NCI-H2196 (cell line): ENCODE measurements at regions not wholly inside any gene's neighbourhood (a gene's known extent, or its start where the extent isn't known, plus 50 kb on each side); places are given as distances from the start of the nearest gene placed in this dataset.
A peak's percentile ranks its signal among the peaks of the same experiment; 100 is the strongest.
"Not testable (repeated sequence)": the region's sequence is repeated elsewhere in the genome, so short reads cannot be mapped to it uniquely, and the experiment has no call there.

Source experiments
- DNase-seq: peaks from one replicate; lab custom pipeline; 2025; ENCODE audit not compliant: unreplicated experiment; lab: John Stamatoyannopoulos, UW

DNA sequence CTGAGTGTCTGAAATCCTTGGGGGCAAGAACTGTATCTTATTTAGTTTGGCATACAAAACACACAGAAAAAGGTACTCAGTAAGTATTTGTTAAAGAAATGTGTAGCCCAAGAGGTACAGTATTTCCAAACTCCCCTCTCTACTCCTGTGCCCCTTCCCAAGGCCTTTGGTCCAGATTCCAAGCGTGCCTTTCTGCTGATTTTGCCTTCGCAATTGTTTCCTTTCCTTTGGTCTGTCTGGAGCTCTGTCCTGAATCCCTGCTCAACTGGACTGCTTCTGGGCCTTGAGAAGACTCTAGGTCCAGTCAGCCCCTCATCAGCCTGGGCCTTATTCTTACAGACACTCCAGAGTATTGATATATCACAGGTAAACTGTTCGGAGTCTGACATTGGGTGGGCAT lies 122.2 kb upstream of the SYNCRIP start:
- no peak for DNase-seq

DNA sequence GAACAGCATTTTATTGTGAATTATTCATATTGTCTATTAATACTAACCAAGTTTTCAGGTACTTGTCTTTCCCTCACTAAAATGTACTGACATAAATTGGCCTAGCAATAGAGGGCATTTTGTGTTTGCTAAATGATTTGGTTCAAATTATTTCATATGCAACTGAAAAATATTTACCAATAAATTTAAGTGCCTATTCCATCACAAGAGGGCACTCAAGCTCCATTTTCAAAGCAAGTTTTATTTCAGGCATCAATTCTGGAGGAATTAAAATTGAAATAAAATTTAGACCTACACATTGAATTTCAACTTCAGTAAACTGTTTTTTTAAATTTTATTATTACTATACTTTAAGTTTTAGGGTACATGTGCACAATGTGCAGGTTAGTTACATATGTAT lies 114.3 kb upstream of the SYNCRIP start:
- peak; percentile 42 for DNase-seq

DNA sequence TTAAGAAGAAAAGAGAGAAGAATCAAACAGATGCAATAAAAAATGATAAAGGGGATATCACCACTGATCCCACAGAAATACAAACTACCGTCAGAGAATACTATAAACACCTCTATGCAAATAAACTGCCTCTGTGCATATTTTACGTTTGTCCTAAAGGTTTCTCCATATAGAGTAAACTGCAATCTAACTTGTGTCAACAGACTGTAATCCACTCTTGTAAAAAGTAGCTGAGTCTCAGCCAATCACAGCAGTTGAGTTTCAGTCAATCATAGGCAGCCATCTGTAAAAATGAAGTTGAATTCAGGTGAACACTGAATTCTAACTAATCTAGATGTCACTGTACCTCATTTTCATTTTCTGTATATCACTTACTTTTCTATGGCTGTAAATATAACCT lies 112.2 kb upstream of the SYNCRIP start:
- no peak for DNase-seq

DNA sequence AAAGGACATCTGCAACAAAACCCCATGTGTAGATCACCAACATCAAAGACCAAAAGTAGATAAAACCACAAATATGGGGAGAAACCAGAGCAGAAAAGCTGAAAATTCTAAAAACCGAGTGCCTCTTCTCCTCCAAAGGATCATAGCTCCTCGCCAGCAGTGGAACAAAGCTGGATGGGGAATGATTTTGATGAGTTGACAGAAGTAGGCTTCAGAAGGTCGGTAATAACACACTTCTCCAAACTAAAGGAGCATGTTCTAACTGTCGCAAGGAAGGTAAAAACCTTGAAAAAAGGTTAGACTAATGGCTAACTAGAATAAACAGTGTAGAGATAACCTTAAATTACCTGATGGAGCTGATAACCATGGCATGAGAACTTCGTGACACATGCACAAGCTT lies 109.9 kb upstream of the SYNCRIP start:
- no peak for DNase-seq

DNA sequence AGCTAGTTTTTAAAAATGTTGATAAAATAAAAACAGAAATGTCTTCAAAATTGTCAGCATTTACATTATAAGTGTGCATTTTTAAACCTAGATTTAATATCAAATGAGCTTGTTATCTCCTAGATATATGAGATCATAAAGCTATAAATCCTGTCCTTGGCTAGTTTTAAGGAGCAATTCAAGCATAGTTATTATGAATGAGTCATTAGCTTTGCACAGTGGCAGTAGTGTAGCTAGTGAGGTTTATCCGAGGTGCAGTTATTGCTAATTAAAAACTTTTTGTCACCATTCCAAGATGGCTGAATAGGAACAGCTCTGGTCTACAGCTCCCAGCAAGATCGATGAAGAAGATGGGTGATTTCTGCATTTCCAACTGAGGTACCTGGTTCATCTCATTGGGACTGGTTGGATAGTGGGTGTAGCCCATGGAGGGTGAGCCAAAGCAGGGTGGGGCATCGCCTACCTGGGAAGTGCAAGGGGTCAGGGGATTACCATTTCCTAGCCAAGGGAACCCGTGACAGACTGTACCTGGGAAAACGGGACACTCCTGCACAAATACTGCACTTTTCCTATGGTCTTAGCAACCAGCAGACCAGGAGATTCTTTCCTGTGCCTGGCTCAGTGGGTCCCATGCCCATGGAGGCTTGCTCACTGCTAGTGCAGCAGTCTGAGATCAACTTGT lies 108.8 kb upstream of the SYNCRIP start:
- DNase-seq: no peak

DNA sequence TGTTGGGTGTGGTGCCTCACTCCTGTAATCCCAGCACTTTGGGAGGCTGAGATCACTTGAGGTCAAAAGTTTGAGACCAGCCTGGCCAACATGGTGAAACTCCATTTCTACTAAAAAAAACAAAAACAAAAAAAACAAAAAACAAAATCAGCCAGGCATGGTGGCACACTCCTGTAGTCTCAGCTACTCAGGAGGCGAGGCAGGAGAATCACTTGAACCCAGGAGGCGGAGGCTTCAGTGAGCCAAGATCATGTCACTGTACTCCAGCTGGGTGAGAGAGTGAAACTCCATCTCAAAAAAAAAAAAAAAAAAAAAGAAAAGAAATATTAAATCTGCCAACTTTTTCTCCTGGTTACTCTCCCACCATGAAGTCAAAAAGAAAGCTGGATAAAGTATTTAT lies 107.5 kb upstream of the SYNCRIP start:
- not testable (repeated sequence) for DNase-seq

DNA sequence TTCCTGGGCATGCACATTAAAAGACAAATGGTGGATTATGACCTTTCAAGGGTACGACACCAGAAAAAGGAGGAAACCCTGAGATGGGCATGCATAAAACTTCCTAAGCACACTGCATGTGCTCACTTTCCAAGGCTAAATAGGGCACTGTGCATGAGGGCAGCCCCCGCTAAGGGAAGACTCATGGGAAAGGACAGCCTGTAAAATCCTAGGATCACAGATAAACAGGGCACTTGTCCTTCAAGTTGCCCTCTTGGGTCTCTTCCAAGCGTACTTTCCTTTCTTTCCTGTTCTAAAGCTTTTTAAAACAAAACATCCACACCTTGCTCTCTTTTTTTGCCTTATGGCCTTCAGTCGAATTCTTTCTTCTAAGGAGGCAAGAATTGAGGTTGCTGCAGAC lies 106.5 kb upstream of the SYNCRIP start:
- no peak for DNase-seq

DNA sequence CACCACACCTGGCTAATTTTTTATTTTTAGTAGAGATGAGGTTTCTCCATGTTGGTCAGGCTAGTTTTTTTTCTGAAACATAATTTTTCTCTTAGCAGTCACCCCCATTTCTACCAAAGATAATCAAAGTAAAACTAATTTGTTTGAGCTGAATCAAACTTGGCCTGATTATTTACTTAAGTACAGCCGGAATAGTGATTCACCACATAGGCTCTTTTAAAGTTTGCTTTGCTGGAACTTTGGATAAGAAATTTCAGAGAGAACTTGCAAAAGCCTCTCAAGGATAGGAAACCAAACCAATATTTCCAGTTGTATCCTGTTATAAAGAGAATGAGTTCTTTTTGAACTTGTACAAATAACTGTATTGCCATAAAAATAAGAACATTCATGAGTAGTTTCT lies 105.0 kb upstream of the SYNCRIP start:
- no peak for DNase-seq

DNA sequence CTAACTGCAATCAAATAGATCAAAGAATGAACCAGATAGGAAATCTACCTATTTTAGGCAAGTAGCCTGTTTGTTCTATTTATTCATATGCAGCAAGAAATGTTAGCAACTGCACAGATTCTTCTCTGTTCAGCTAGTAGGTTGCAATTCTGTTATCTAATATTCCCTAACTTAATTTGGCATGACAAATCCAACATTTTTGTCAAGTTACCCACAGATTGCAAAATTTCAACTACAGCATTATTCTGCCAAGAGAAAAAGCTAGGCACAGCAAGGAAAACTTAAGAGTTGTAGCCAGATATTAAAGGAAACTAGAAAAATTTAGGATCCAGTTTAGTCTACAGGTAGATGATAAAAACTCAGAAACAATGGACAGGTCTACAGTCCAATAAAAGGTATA lies 104.4 kb upstream of the SYNCRIP start:
- no peak for DNase-seq

DNA sequence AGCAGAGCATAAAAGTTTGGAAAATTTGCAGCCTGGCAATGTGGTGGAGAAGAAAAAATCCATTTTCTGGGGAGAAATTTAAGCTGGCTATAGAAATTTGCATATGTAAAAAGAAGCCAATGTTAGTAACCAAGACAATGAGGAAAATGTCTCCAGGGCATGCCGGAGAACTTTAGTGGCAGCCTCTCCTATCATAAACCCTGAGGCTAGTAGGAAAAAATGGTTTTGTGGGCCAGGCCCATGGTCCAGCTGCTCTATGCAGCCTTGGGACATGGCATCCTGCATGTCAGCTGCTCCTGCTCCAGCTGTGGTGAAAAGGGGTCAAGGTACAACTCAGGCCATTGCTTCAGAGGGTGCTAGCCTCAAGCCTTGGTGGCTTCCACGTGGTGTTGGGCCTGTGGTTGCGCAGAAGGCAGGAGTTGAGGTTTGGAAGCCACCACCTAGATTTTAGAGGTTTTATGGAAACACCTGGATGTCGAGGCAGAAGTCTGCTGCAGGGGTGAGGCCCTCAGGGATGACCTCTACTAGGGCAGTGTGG lies 101.8 kb upstream of the SYNCRIP start:
- no peak for DNase-seq

DNA sequence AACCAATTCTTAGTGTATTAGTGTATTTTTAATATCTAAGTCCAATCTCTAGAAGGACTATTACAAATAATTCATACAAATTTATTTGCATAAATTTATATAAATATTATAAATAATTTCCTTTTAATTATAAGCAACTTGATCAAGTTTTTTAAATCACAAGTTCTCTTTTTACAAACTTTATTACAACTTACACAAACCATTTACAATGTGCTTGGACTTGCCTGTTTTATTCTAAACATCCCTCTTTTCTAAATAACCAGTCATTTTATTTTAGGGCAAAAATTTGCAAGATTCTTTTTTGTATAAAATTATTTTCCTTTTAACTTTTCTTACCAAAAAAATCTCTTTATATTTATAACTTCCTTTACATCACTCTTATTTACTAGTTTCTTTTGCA lies 83.5 kb upstream of the SYNCRIP start:
- no peak for DNase-seq

DNA sequence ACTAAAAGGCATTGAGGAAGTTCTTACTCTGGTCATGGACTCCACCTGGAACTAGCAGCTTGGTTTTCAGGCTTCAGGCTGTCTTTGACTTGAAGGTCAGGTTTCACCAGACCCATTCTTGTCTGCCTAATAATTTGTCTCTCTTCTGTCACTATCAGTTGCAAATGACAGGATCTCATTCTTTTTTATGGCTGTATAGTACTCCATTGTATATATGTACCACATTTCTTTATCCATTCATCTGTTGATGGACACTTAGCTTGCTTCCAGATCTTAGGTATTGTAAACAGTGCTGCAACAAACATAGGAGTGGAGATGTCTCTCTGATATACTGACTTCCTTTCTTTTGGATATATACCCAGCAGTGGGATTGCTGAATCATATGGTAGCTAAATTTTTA lies 73.1 kb upstream of the SYNCRIP start:
- DNase-seq: no peak

DNA sequence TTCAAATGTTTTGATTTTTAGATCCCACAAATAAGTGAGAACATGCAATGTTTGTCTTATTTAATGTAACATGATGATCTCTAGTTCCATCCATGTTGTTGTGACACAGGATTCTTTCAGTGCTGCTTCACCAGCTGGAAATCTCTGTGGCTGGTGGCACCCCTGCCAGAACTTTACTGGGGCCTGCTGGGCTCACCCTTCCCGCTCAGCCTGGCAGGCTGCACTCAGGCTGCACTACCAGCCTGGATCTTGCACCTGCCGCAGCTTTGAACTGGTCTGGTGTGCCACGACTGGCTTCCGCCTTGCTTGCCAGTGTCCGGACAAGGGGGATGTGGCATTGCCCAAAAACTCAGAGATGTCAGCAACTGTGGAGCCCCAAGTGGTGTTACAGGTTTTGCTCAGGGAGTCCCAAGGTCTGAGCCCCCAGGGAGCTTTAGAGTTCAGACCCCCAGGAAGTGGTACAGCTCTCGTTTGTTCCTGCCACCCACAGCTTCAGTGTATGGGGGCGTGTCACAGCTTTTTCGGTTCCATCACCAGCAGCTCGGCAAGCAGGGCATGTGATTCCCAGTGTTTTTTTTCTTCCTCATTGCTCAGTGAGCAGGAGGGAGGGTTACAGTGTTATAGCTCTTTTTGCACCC lies 72.3 kb upstream of the SYNCRIP start:
- no peak for DNase-seq

DNA sequence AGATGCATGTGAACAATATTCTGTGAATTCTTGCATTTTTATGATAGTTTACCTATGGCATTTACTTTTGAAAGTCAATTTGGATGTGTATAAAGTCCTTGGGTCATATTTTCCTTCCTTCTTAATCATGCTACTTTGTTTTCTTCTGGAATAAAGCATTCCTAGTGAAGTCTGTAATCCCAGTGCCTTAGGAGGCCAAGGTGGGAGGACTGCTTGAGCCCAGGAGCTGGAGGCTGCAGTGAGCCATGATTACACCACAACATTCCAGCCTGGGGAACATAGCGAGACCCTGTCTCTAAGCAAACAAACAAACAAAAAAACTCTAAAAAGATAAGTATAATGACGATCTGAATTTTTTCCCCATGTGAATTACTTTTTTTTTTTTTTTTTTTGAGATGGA lies 69.7 kb upstream of the SYNCRIP start:
- DNase-seq: no peak

DNA sequence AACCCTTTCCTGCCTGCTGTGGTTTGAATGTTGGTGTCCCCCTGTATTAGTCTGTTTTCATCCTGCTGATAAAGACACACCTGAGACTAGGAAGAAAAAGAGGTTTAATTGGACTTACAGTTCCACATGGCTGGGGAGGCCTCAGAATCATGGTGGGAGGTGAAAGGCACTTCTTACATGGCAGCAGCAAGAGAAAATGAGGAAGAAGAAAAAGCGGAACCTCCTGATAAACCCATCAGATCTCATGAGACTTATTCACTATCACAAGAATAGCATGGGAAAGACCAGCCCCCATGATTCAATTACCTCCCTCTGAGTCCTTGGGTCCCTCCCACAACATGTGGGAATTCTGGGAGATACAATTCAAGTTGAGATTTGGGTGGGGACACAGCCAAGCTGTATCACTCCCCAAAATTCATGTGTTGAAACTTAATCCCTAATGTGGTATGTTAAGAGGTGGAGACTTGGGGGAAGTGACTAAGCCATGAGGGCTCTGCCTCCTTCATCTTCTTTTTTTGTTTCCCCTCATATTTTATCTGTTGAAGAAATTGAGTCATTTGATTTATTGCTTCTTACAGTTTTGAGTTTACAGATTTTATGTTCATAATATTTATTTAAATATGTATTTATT lies 64.9 kb upstream of the SYNCRIP start:
- DNase-seq: not testable (repeated sequence)

DNA sequence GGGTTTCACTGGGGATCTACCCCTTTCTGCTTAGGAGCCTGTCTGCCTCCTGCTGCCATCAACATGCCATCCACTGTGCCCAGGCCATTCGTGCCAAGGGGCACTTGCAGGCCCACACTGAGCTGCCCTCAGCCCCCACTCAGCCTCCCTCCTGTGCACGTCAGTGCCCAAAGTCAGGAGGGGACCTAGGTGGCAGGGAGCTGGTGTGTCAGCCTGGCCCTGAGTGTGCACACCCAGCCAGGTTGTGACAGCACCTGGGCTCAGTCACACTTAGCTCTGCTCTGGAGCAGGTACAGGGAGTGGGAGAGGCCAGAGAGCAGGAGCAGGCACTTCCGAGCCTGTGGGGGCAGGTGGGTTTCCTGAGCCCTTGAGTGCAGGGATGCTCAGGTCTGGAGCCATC lies 63.6 kb upstream of the SYNCRIP start:
- DNase-seq: no peak

DNA sequence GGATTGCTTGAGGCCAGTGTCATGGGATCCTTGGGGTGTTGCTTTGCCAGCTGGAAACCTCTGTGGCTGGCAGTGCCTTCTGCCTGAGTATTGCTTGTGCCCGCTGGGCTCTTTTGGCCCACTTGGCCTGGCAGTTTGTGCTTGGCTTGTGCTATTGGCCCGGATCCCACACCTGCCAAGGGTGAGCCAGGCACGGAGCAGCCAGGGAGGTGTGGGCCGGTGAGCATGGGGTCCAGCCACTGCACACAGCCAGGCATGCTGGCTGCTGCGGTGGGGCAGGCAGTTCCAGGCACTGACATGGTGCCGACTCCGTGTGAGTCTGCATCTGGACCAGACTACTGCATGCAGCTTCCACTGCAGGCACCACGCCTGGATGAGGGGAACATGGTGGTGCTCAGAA lies 62.5 kb upstream of the SYNCRIP start:
- DNase-seq: no peak

DNA sequence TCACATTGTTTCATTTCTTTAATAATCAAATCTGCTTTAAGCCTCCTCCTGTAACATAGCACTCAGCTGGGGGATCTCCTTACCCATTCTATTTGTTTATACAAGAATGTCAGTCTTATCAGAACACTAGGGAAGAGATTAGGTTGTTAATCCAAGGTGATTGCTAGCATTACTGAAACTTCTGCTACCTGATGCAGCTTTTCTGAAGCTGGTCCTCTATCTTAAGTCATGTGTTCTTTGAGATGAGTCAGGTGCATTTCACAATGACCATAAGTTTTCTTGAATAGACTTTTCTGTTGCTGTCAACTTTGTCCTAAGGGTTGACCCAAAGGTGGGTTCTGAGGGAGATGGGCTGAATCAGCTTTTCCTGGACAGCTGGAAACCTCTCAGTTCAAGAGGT lies 60.7 kb upstream of the SYNCRIP start:
- DNase-seq: no peak
